B cell (primary cell): ENCODE measurements at regions not wholly inside any gene's neighbourhood (a gene's known extent, or its start where the extent isn't known, plus 50 kb on each side); places are given as distances from the start of the nearest gene placed in this dataset.

Experiments used
- ATAC-seq: fragments of 200-7000 bp; cut with Tn5 transposase; one replicate; pipeline ENCODE4 v1.10.0; 2021; ENCODE audit warnings: low read depth, mild to moderate bottlenecking, moderate number of reproducible peaks, moderate library complexity
- CTCF ChIA-PET: fragments of 350-600 bp; sonication (Branson Sonifier 250); formaldehyde crosslinking; loops from one replicate; lab custom pipeline; 2021; ENCODE audit warnings: antibody characterized with exemption, inconsistent platforms; lab: Charles Lee
- POLR2A ChIA-PET: fragments of 350-600 bp; sonication (Branson Sonifier 250); formaldehyde crosslinking; loops from one replicate; lab custom pipeline; 2021; ENCODE audit warnings: antibody characterized with exemption; lab: Charles Lee
- DNase-seq: peaks from one replicate; pipeline ENCODE4 v3.0.0; 2013
- H2AFZ ChIP-seq: 2 replicates; pipeline ENCODE4 v1.6.1; 2012; ENCODE audit warnings: mild to moderate bottlenecking, low read depth, low read length; ENCODE audit not compliant: insufficient read depth, poor library complexity, severe bottlenecking
- H3K27ac ChIP-seq, 2 donors: 1 replicate in 1 of 2; 2 replicates in 1 of 2; pipeline ENCODE4 v1.5.1; 2012 to 2013; ENCODE audit warnings: low read length in 2 of 2, mild to moderate bottlenecking in 2 of 2, moderate library complexity in 1 of 2
- H3K27me3 ChIP-seq, 4 experiments: fragments of 200-600 bp in 1 of 4; sonication (generic) in 1 of 4; replicated peaks in 1 of 4; 1 replicate in 2 of 4; 2 replicates in 2 of 4; pipeline versions ENCODE4 v1.6.1 to v1.7.0; 2013 to 2016; ENCODE audit warnings: low read length in 3 of 4, mild to moderate bottlenecking in 2 of 4, mixed read lengths in 1 of 4, moderate library complexity in 1 of 4; ENCODE audit not compliant: insufficient read depth in 4 of 4, control insufficient read depth in 3 of 4; ENCODE audit errors: control extremely low read depth in 1 of 4
- H3K36me3 ChIP-seq, 2 experiments: replicated peaks in 1 of 2; 1 replicate in 1 of 2; 2 replicates in 1 of 2; pipeline versions ENCODE4 v1.6.1 to v1.7.1; 2013; ENCODE audit warnings: low read length in 1 of 2; ENCODE audit not compliant: insufficient read depth in 2 of 2, control insufficient read depth in 1 of 2; ENCODE audit errors: control extremely low read depth in 1 of 2, extremely low read depth in 1 of 2
- H3K4me1 ChIP-seq, 2 donors: fragments of 200-600 bp in 1 of 2; sonication (generic) in 1 of 2; 1 replicate in 1 of 2; 2 replicates in 1 of 2; pipeline versions ENCODE4 v1.5.1 to v1.6.1; 2013 to 2017; ENCODE audit warnings: low read length in 2 of 2; ENCODE audit not compliant: control insufficient read depth in 2 of 2, insufficient read depth in 2 of 2
- H3K4me2 ChIP-seq: replicated peaks from 2 replicates; pipeline ENCODE3; 2012; ENCODE audit warnings: mild to moderate bottlenecking, low read depth, low read length; ENCODE audit not compliant: poor library complexity, severe bottlenecking
- H3K4me3 ChIP-seq, 5 experiments: fragments of 200-600 bp in 1 of 5; sonication (generic) in 1 of 5; 1 replicate in 3 of 5; 2 replicates in 2 of 5; pipeline versions ENCODE4 v1.5.1 to v1.7.0; 2011 to 2016; ENCODE audit warnings: low read length in 4 of 5, mild to moderate bottlenecking in 4 of 5, low read depth in 2 of 5, control low read depth in 1 of 5, moderate library complexity in 1 of 5; ENCODE audit not compliant: insufficient read depth in 1 of 5; ENCODE audit errors: control extremely low read depth in 1 of 5, extremely low read depth in 1 of 5
- H3K79me2 ChIP-seq: fragments of 200-600 bp; sonication (generic); one replicate; pipeline ENCODE4 v1.6.0; 2016; ENCODE audit warnings: low read length; ENCODE audit not compliant: control insufficient read depth, insufficient read depth
- H3K9ac ChIP-seq: fragments of 200-600 bp; sonication (generic); 2 replicates; pipeline ENCODE4 v1.6.1; 2017; ENCODE audit warnings: mild to moderate bottlenecking, low read length, moderate library complexity
- H3K9me3 ChIP-seq, 3 donors: one replicate each; pipeline versions ENCODE4 v1.6.1 to v1.7.1; 2013; ENCODE audit warnings: low read length in 2 of 3; ENCODE audit not compliant: control insufficient read depth in 2 of 3, insufficient read depth in 1 of 3; ENCODE audit errors: control extremely low read depth in 1 of 3
- H4K20me1 ChIP-seq: 2 replicates; pipeline ENCODE4 v1.6.0; 2012; ENCODE audit warnings: mild to moderate bottlenecking, low read length; ENCODE audit not compliant: insufficient read depth, control insufficient read depth, poor library complexity, severe bottlenecking
- H3K27ac Mint-ChIP-seq: one replicate; pipeline ENCODE4 v1.8.0; 2021; ENCODE audit warnings: mixed read lengths
- H3K27me3 Mint-ChIP-seq: one replicate; pipeline ENCODE4 v1.8.0; 2021; ENCODE audit warnings: mixed read lengths
- H3K4me1 Mint-ChIP-seq: one replicate; pipeline ENCODE4 v1.8.0; 2021; ENCODE audit warnings: mixed read lengths
- H3K4me3 Mint-ChIP-seq: one replicate; pipeline ENCODE4 v1.8.0; 2021; ENCODE audit warnings: mixed read lengths
- H3K9me3 Mint-ChIP-seq: one replicate; pipeline ENCODE4 v1.8.0; 2022; ENCODE audit warnings: mixed read lengths; ENCODE audit not compliant: insufficient read depth
- EZH2 ChIP-seq: IDR thresholded peaks from 2 replicates; pipeline ENCODE4 v1.6.1; 2012; ENCODE audit warnings: borderline replicate concordance, low read depth, mild to moderate bottlenecking, moderate library complexity, low read length; ENCODE audit not compliant: insufficient read depth, poor library complexity, severe bottlenecking
- WGBS: methylation state at CpG from one replicate; pipeline ENCODE4 v1.1.5; 2013; ENCODE audit warnings: missing lambda C conversion rate; ENCODE audit not compliant: insufficient coverage; 5-methylcytosine and 5-hydroxymethylcytosine counted together
- intact Hi-C: fragments of 100-400 bp; cut with micrococcal nuclease; formaldehyde crosslinking; loops from one replicate; pipeline ENCODE4 v1.10.0; 2022
- TF ChIP-seq, protein P1 (sequence below): fragments of 200-600 bp; IDR thresholded peaks from one replicate; pipeline ENCODE4 v1.8.0; 2022; ENCODE audit warnings: antibody characterized with exemption, mild to moderate bottlenecking

DNA sequence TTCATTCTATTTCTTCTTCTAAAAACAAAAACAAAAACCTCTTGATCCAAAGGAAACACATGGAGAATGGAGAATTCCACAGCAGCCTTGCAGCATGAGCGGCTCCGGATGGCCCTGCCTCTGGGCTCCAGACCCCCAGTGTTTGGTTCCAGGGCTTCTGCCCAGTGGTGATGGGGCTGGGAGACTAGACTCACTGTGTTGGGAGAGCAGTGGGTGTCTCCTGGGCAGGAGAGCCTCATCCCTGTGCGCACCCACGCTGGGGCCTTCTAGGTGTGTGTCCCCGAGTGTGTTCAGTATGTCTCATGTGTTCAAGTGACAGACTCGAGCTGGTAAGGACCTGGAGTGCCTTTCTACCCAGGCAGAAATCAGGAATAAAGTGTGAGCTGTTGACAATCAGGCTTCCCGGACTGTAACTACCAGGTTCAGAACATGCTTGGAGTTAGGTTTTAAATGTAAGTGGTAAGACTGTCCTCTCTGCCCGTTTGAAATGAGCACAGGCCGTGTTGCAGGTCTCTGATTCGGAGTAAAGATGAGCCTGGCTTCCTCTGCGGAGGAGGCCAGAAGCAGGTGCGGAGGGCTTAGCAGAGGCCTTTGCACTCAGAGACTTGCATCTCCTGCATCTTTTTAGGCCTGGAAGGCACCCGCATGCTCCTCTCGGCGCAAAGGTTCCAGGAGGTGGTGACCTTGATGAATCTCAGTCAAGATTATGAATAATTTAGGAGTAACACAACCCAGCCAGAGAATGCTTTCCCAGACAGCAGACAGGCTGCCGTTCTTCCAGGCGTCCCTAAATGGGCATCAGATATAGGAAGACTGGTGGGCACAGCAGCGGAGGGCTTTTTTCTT lies 253.6 kb downstream of the CDH26 start:
- Histone ChIP-seq H3K27me3 (peaks cover 0 to 5% (median 0%) of the 10 kb centered on the region in 4 experiments), H4K20me1 (no peaks in the 10 kb centered on the region), H3K4me2 (no peak overlapping the region), H3K4me1 (no peaks in the 10 kb centered on the region), H3K27ac (no peak overlapping the region), H3K4me3 (no peak overlapping the region), H2AFZ (no peak overlapping the region), H3K79me2 (no peaks in the 10 kb centered on the region), H3K9ac (no peak overlapping the region), H3K36me3 (no peaks in the 10 kb centered on the region), H3K9me3 (no peaks in the 10 kb centered on the region)
- ChIA-PET POLR2A (no interaction called here), CTCF (interaction anchor here (1.3 kb wide), 1 partner anchor 10 kb away, joined by 3 read pairs; no protein-coding TSS in a partner anchor)
- peaks cover 3% of the 10 kb centered on the region for H3K4me1 Mint-ChIP-seq
- no peak overlapping the region for H3K27ac Mint-ChIP-seq
- DNase-seq (no peak), ATAC-seq (no peak)
- 88% methylated on average over 16 of the region's 18 CpGs for WGBS
- H3K27me3 Mint-ChIP-seq: peaks cover 3% of the 10 kb centered on the region
- intact Hi-C loops: no loop called here
- TF ChIP-seq, protein P1, sequence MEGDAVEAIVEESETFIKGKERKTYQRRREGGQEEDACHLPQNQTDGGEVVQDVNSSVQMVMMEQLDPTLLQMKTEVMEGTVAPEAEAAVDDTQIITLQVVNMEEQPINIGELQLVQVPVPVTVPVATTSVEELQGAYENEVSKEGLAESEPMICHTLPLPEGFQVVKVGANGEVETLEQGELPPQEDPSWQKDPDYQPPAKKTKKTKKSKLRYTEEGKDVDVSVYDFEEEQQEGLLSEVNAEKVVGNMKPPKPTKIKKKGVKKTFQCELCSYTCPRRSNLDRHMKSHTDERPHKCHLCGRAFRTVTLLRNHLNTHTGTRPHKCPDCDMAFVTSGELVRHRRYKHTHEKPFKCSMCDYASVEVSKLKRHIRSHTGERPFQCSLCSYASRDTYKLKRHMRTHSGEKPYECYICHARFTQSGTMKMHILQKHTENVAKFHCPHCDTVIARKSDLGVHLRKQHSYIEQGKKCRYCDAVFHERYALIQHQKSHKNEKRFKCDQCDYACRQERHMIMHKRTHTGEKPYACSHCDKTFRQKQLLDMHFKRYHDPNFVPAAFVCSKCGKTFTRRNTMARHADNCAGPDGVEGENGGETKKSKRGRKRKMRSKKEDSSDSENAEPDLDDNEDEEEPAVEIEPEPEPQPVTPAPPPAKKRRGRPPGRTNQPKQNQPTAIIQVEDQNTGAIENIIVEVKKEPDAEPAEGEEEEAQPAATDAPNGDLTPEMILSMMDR: no peak
- TF ChIP-seq EZH2: no peak
- no peaks in the 10 kb centered on the region for H3K9me3 Mint-ChIP-seq
- no peak overlapping the region for H3K4me3 Mint-ChIP-seq

DNA sequence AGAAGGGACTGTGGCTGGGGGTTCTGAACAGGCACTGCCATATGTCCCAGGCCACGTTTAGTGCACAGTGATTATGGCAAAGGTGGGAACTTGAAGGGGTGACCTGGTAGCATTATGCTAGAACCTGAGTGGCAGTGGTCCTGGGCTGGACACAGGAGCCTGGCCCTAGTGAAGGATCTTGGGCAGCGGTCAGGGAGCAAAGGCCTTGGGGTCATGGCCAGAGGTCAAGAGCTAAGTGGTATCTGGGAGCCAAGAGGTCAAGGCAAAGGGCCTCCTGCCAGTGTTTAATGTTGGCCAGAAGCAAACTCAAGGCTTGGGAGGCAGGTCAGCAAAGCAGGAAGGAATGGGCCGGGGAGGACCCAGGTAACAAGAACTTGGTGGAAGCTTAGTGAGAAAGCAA lies 254.5 kb downstream of the CDH26 start:
- H3K36me3 ChIP-seq: no peaks in the 10 kb centered on the region
- no peaks in the 10 kb centered on the region for H3K4me1 ChIP-seq
- no peaks in the 10 kb centered on the region for H3K9me3 ChIP-seq
- no peak overlapping the region for H3K4me3 ChIP-seq
- no peak for ATAC-seq
- H3K27me3 ChIP-seq: peaks cover 0 to 5% (median 0%) of the 10 kb centered on the region in 4 experiments
- no peaks in the 10 kb centered on the region for H4K20me1 ChIP-seq
- intact Hi-C loops: no loop called here
- H3K4me3 Mint-ChIP-seq: no peak overlapping the region
- H3K4me2 ChIP-seq: no peak overlapping the region
- no peak overlapping the region for H3K9ac ChIP-seq
- WGBS: 95% methylated on average over 3 of the region's 3 CpGs
- H3K79me2 ChIP-seq: no peaks in the 10 kb centered on the region
- TF ChIP-seq EZH2: no peak
- TF ChIP-seq, protein P1: no peak
- no peak for DNase-seq
- H2AFZ ChIP-seq: no peak overlapping the region
- H3K27ac ChIP-seq: no peak overlapping the region
- no peak overlapping the region for H3K27ac Mint-ChIP-seq
- ChIA-PET POLR2A (no interaction called here), CTCF (no interaction called here)
- peaks cover 3% of the 10 kb centered on the region for H3K4me1 Mint-ChIP-seq
- H3K9me3 Mint-ChIP-seq: no peaks in the 10 kb centered on the region
- peaks cover 3% of the 10 kb centered on the region for H3K27me3 Mint-ChIP-seq
